ENCODE measurements at regions not wholly inside any gene's neighbourhood (a gene's known extent, or its start where the extent isn't known, plus 50 kb on each side); places are given as distances from the start of the nearest gene placed in this dataset.

DNA sequence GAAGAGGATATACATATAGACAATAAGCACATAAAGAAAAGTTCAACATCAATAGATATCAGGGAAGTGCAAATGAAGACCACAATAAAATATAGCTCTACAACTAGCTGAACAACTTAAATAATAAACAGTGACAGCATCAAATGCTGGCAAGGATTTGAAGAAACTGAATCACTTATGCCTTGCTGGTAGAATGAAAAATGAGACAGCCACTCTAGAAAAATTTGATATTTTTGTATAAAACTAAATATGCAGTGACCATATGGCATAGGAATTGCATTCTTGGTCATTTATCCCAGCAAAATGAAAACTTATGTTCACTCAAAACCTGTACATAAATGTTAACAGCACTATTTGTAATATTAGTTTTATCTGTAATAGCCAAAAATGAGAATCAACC lies 1102.0 kb downstream of the C4orf33 start:
- TF ChIP-seq CTCF (IDR thresholded peaks at IDR 0.05) (no peak), POLR2AphosphoS5 (IDR thresholded peaks at IDR 0.05) (no peak)
